ENCODE measurements at regions not wholly inside any gene's neighbourhood (a gene's known extent, or its start where the extent isn't known, plus 50 kb on each side); places are given as distances from the start of the nearest gene placed in this dataset.
"Not testable (repeated sequence)": the region's sequence is repeated elsewhere in the genome, so short reads cannot be mapped to it uniquely, and the experiment has no call there.

DNA sequence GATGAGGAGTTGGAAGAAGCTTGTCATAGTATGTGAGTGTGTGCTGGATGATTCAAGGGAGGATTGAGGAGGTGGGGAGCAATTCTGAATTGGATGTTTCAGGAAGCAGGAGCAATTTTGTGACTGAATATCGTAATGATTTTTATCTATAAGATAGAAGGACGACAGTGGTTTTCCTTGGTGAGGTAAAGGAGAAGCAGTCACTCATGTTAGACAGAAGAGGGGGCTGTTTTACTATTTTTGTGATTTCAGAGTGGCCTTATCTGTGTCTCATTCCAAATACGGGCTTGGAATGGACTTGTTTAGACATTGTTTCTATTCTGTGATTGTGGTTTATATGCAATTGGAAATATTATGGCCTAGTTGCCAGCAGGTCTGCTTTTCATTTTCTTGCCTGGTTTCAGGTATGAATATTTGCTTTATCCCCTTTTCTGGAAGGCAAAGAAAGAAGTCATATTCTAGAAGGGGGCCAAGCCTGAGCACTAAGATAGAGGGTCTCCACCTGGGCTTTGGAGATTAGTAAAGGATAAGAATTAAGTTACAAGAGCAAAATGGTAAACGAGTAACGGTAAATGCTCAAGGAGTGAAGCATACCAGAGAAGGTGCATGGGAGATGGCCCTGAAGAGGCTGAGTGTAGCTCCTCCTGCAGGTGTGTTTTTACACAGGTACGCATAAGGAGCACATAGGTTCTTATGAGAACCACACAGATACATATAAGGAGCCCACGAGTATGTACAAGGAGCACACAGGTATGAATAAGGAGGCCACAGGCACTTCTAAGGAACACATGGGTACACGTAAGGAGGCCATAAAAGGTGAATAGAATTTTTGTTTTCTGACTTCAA lies 124.6 kb upstream of the KCNAB1 start:
- peak; percentile 80 to 88 for DNase-seq

DNA sequence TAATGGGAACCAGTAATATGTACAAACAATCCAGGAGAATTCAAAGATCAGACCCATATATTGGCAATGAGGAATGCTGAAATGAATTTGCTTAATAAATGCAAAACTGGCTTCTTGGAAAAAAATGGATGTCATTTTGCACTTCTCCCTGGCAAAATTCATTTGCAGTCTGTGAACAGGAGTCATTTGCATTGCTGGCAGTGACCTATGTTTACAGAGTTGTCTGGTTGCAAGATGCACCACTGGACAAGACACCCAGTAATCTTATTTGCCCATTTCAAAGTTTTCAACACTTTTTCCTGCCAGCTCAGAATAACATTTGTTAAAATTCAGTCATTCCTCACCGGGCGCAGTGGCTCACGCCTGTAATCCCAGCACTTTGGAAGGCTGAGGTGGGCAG lies 123.5 kb upstream of the KCNAB1 start:
- DNase-seq: no peak

DNA sequence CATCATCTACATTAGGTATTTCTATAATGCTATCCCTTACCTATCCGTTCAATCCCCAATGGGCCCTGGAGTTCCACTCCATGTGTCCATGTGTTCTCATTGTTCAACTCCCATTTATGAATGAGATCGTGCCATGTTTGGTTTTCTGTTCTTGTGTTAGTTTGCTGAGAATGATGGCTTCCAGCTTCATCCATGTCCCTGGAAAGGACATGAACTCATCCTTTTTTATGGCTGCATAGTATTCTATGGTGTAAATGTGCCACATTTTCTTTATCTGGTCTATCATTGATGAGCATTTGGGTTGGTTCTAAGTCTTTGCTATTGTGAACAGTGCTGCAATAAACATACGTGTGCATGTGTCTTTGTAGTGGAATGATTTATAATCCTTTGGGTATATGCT lies 122.2 kb upstream of the KCNAB1 start:
- not testable (repeated sequence) for DNase-seq

DNA sequence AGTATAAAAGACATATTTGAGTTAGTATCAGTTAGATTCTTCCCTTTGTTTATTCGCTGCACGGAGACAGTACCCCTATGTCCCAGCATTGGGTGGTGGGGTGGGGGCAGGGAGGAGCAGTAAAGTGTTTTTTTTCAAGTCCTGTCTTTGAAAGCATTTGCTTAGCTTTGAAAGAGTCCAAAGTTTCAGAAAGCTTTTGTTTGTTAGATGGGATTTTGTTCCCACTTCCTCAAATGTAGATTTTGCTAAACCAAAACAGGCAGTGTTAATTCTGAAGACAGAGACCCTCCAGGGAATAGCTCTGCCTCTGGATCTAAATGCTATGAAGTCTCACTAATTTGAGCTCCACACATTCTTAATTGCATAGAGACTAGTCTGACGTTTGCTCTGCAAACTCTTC lies 114.6 kb upstream of the KCNAB1 start:
- DNase-seq: no peak

DNA sequence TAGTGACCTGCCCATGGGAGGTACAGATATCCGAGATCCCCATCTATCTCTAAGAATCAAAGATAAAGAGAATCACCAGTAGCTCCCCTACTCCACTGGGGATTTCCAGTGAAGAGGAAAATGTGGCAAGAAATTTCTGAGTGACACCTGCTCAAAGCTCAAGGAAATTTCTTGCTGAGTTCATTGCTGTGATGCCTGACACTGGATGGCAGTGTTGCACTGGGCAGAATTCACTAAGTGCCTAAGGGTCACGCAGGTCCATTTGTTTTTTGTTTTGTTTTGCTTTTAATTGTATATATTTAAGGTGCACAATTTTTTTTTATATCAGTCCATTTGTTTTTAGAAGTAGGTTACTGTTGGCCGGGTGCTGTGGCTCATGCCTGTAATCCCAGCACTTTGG lies 109.5 kb upstream of the KCNAB1 start:
- DNase-seq: peak; percentile 12 to 46

DNA sequence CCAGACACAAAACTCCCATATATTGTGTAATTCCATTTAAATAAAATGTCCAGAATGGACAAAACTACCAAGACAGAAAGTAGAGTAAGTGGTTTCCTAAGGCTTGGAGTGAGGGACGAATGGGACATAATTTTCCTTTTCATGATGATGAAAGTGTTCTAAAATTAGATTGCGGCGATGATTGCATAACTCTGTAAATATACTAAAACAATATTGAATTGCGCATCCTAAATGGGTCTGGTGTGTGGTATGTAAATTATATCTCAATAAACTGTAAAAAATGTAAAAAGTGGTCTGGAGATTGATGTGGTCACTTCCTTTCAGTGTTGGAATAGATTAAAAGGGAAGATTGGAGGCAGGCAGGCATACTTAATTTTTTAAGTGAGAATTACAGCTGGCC lies 105.9 kb upstream of the KCNAB1 start:
- DNase-seq: no peak

DNA sequence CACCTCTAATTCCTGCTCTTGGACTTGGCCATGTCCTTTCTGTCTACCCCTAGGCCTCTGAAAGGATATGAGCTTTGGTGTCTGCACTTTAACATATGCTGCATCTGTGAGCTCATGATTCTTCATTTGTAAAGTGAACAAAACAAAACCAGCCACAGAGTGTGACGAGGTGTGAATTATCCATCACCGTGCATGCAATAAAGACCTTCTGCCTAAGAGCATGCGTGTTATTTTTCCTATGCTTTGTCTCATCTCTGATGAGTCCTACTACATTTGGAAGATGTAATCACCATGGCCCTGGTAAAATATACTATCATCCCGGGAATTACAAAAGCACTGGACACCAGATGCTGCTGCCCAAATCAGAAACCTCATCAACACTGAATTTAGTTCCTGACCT lies 103.5 kb upstream of the KCNAB1 start:
- no peak for DNase-seq

DNA sequence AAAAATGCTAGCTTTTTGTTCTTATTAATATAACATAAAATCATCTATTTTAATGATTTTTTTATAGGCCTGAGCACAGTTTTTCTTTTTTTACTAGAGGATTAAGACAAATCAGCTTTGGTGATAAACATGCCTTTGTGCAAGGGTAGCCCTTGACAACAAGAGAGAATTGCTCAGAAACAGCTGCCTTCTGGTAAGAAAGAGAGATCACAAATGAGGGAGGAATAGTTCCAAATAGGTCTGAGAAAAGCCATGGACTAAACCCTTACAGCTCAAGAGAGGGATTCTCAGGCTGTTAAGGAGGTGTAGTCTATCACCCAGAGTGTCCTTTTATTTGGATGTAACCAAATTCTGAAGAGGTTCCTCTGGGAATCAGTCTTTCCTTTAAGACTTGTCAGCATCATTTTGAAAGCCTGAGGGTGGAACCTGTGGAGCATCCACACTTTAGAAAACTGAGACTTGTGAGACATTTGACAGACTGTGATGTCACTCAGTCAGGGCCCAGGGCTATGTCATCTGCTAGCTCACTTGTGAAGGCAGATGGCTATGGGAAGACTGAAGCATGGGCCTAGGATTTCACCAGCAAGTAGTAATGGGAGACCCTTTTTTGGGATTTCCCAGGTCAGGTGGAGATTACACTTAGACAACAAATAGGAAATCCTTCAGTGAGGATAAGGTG lies 102.9 kb upstream of the KCNAB1 start:
- DNase-seq: no peak

DNA sequence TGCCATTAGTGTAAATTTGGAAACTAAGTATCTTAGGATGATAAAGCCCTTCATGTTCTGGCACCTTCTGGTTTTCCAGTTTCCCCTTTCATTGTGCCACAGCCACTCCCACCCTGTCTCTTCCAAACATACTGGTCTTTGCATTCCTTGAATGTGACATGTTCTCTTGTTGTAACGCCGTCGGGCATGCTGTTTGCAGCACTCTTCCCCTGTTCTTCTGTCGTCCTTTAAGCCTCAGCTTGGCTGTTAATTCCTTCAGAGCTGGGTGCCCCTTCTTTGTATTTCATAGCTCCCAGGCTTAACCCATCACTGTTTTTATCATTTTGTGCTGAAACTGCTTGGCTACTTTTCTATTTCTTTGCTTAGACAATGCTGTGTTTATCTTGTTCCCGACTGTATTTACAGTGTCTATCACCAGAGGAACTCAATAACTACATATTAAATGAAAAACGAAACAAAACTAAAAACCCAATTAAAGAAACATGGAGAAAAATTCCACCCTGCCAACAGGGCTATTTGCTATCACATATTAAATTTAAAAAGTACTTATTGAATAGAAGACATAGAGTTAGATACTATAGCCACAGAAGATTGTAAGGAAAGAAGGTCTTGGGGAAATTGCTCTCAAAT lies 95.4 kb upstream of the KCNAB1 start:
- DNase-seq: no peak

DNA sequence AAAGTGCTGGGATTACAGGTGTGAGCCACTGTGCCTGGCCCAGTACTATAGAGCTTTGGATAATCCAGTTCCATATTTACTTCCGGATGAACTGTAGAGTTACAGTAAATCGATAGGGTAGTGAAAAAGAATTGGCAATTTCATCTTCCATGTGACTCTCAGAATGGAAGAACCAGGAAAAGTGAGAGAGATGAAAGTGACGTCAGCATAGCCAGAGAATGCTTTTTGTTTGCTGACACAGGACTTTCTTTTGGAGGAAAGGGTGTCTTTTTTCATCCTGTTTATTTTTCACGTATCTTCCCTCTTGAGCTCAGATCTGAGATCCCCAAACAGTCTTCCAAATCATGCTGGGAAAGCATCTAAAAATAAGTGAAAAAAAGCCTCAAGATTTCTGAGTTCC lies 91.2 kb upstream of the KCNAB1 start:
- DNase-seq: no peak

DNA sequence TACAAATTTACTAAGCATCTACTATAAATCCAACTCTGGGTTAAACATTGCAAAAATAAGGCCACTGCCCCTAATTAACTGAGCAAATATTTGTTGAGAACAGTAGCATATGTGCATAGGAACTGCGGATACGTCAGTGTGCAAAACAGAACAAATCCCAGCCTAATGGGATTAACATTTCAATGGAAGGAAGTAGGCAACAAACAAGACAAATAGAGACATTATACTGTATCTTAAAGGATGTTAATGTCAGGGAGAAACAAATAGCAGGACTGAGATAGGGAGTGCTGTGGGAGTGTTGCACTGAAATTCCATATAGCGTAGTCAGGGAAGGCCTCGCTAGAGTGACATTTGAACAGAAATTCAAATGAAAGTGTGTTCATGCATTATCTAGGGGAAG lies 89.7 kb upstream of the KCNAB1 start:
- no peak for DNase-seq

DNA sequence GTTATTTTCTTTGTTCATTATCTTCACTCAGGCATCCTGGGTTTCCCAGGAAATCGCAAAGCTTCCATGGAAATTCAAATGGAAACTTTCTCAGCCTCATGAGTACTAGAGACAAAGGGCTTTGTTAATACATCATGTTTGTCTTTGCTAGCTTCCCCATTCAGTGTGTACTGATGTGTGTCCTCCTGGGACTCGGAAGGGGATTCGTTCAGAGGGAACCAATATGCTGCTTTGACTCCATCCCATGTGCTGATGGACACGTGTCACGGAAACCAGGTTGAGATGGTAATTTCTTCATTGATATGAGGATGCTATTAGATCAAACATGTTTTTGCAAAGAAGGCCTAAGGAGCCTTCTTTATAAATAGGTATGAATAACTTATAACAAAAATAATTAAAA lies 87.0 kb upstream of the KCNAB1 start:
- DNase-seq: no peak

DNA sequence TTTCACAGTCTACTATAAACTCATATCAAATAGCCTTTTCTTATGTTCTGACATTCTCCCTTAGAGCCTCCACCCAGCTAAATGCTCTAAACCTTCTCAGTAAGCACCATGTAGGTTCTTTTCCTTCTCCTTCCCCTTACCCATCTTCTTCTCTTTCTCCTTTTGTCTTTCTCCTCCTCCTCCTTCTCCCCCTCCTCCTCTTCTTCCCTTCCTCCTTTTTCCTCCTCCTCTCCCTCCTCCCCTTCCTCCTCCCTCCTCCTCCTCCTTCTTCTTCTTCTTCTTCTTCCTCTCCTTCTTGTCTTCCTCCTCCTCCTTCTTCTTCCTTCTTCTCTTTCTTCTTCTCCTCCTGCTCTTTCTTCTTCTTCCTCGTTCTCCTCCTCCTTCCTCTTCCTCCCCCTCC lies 85.2 kb upstream of the KCNAB1 start:
- no peak for DNase-seq

DNA sequence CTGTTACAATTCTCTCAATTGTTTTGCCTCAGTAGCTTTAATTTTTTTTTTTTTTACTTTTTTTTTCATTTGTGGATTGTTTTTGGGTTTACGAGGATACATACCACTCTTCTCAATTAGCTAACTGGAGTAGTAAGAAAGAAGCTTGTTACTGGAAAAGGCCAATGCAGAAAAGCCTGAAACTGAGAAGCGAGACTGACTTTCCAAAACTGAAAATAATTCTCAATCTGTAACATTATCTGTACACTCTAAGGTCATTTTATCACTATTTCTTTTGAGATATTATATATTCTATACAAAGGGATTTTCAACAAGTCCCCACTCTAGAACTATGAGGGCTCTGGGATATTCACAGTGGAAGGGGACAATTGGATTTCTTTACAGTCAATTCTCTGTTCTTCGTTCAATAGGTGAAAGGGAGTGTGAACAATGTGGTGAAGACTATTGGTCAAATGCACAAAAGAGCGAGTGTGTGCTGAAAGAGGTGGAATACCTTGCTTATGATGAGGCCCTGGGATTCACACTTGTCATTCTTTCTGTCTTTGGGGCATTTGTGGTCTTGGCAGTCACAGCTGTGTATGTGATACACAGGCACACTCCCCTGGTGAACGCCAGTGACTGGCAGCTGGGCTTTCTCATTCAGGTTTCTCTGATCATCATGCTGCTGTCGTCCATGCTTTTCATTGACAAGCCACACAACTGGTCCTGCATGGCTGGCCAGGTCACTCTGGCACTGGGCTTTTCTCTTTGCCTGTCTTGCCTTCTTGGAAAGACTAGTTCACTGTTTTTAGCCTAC lies 83.9 kb upstream of the KCNAB1 start:
- no peak for DNase-seq

DNA sequence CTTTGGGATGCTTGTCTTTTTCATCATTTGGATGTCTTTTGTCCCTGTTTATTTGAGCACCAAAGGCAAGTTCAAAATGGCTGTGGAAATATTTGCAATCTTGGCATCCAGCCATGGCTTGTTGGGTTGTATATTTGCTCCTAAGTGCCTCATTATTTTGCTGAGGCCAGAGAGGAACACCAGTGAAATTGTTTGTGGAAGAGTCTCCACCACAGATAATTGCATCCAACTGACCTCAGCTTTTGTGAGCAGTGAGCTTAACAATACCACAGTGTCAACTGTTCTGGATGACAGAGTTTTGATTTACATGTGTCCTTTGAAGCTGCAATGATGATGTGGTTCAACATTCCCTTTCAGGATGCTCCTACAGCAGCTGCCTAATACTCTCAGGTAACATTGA lies 83.0 kb upstream of the KCNAB1 start:
- no peak for DNase-seq

DNA sequence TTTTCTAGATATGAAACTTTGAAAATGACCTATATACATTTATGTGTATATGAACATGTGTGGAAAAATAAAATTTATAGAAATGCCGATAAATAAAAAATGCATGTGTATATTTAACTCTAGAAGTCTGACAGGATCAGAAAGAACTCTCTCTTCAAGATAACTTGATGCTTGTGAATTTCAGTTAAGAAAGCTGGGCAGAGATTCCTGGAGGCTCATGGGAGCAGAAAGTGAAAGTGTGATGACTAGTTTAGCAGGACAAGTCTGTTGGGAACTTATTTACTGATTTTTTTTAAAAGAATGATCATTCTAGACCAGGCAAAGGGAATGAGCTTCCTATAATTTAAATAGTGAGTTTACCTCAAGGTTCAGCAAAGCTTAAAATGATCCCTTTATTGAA lies 81.5 kb upstream of the KCNAB1 start:
- DNase-seq: no peak

DNA sequence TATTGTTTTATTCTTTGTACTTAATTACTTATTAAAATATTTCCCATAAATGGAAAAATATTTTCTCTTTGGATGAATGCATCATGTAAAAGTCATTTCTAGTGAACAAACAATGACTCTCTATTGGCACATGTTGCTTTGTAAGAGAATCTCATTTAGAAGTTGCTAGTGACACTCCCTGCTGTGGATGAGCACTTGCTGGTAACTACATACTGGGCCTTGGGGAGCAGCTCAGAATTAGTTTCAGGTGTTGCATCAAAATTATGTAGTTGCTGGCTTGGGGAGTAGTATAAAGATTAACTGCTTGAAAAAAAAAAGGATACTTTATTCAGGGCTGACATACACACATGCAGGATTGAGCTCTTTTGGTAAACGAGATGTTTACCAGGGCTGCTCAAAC lies 80.3 kb upstream of the KCNAB1 start:
- DNase-seq: no peak

DNA sequence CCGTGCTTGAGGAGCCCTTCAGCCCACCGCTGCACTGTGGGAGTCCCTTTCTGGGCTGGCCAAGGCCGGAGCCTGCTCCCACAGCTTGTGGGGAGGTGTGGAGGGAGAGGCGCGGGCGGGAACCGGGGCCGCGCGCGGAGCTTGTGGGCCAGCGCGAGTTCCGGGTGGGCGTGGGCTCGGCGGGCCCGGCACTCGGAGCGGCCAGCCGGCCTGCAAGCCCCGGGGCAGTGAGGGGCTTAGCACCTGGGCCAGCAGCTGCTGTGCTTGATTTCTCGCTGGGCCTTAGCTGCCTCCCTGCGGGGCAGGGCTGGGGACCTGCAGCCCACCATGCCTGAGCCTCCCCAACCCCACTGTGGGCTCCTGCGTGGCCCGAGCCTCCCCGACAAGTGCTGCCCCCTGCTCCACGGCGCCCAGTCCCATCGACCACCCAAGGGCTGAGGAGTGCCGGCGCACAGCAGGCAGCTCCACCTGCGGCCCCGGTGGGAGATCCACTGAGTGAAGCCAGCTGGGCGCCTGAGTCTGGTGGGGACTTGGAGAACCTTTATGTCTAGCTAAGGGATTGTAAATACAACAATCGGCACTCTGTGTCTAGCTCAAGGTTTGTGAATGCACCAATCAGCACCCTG lies 79.0 kb upstream of the KCNAB1 start:
- DNase-seq: not testable (repeated sequence)

DNA sequence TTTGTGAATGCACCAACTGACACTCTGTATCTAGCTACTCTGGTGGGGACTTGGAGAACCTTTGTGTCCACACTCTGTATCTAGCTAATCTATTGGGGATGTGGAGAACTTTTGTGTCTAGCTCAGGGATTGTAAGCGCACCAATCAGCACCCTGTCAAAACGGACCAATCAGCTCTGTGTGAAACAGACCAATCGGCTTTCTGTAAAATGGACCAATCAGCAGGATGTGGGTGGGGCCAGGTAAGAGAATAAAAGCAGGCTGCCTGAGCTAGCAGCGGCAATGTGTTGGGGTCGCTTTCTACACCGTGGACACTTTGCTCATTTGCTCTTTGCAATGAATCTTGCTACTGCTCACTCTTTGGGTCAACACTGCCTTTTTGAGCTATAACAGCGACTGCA lies 78.5 kb upstream of the KCNAB1 start:
- not testable (repeated sequence) for DNase-seq

DNA sequence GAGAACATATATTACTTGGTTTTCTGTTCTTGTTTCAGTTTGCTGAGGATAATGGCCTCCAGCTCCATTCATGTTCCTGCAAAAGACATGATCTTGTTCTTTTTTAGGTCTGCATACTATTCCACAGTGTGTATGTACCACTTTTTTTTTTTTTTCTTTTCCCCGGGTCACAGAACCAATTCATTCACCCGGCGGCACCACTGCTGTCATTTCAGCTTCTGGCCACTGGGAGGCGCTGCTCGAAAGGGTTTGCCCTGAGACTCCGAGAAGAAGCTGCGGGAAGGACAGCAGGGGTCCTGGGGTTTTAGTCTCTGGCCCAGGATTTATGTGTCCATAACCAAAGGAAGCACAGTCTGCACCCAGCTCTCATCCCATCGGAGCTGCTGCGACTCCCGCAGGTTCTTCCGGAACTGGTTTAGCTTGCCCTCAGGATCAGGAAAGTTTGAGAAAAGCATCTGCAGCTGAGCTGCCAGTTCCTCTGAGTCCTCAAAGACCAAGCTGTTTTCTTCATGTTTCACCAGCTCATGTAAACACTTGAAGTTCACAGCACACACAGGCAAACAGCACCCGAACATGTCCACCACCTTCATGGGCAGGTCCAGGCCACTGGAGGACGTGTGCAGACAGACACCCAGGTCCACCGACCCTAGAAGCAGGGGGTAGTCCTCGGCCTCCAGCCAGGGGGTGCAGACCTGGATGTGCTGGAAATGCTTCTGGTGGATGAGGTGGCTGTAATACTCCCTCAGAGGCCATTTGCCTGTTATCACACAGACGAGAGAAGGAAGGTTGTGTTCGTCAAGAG lies 76.3 kb upstream of the KCNAB1 start:
- peak; percentile 10 to 27 for DNase-seq

DNA sequence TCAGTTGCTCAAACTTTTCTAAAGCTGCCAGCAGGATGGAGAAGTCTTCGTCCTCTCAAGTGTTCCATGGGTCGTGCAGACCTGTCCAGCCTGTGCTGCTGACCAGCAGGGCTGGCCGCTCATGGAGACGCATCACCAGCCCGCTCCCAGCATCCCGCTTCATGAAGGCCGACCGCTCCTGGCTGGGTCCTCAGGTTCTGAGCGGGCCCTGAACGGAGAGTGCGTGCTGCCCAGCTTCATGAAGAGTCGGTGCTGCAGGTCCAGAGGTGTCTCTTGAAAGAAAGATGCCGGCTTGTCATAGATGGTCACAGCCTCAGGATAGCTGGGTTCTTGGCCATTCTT lies 75.8 kb upstream of the KCNAB1 start:
- DNase-seq: no peak

DNA sequence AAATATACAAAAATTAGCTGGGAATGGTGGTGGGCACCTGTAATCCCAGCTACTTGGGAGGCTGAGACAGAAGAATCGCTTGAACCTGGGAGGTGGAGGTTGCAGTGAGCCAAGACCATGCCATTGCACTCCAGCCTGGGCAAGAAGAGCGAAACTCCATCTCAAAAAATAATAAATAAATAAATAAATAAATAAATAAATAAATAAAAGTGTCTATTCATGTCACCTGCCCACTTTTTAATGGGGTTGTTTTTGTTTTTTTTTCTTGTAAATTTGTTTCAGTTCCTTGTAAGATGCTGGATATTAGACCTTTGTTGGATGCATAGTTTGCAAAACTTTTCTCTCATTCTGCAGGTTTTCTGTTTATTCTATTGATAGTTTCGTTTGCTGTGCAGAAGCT lies 71.9 kb upstream of the KCNAB1 start:
- DNase-seq: not testable (repeated sequence)

All from Kasumi-1 (cell line).